ENCODE measurements at regions not wholly inside any gene's neighbourhood (a gene's known extent, or its start where the extent isn't known, plus 50 kb on each side); places are given as distances from the start of the nearest gene placed in this dataset.

- no peaks in the 10 kb centered on the region for H3K9me3 ChIP-seq
- TF ChIP-seq CTCF (IDR thresholded peaks at IDR 0.05), result no peak
- H3K27me3 ChIP-seq (replicated peaks; ENCODE audit: insufficient read depth), result no peaks in the 10 kb centered on the region
- H3K4me3 ChIP-seq, result no peak overlapping the region
- H3K4me1 ChIP-seq (ENCODE audit: control insufficient read depth in 1 of 2, low read depth in 2 of 2), result no peaks in the 10 kb centered on the region
- DNase-seq (ENCODE audit: low spot score), result no peak
- H3K36me3 ChIP-seq, result no peaks in the 10 kb centered on the region
- no peak for ATAC-seq (ENCODE audit: insufficient number of reproducible peaks, low FRiP score, low read depth)
- no peak overlapping the region for H3K27ac ChIP-seq
Observed at GRCh38 chr2:75328156-75328555, 128.8 kb upstream of the TACR1 start.

GRCh38 chr2:75327334-75327733, 128.0 kb upstream of the TACR1 start:
- no peak overlapping the region for H3K4me3 ChIP-seq
- H3K36me3 ChIP-seq, result no peaks in the 10 kb centered on the region
- H3K27ac ChIP-seq, result no peak overlapping the region
- H3K27me3 ChIP-seq (replicated peaks; ENCODE audit: insufficient read depth), result no peaks in the 10 kb centered on the region
- no peaks in the 10 kb centered on the region for H3K4me1 ChIP-seq (ENCODE audit: control insufficient read depth in 1 of 2, low read depth in 2 of 2)
- no peak for TF ChIP-seq CTCF (IDR thresholded peaks at IDR 0.05)
- DNase-seq (ENCODE audit: low spot score), result no peak
- H3K9me3 ChIP-seq, result no peaks in the 10 kb centered on the region
- no peak for ATAC-seq (ENCODE audit: insufficient number of reproducible peaks, low FRiP score, low read depth)

- H3K9me3 ChIP-seq, result no peaks in the 10 kb centered on the region
- no peak for TF ChIP-seq CTCF (IDR thresholded peaks at IDR 0.05)
- H3K27ac ChIP-seq, result no peak overlapping the region
- H3K4me3 ChIP-seq, result no peak overlapping the region
- H3K27me3 ChIP-seq (replicated peaks; ENCODE audit: insufficient read depth), result no peaks in the 10 kb centered on the region
- H3K4me1 ChIP-seq (ENCODE audit: control insufficient read depth in 1 of 2, low read depth in 2 of 2), result no peaks in the 10 kb centered on the region
- no peaks in the 10 kb centered on the region for H3K36me3 ChIP-seq
- no peak for ATAC-seq (ENCODE audit: insufficient number of reproducible peaks, low FRiP score, low read depth)
- DNase-seq (ENCODE audit: low spot score), result no peak
Observed at GRCh38 chr2:75326645-75327044, 127.3 kb upstream of the TACR1 start.

GRCh38 chr2:75325594-75325993, 126.3 kb upstream of the TACR1 start:
- ATAC-seq (ENCODE audit: insufficient number of reproducible peaks, low FRiP score, low read depth) (no peak), DNase-seq (ENCODE audit: low spot score) (no peak)
- H3K27me3 ChIP-seq (replicated peaks; ENCODE audit: insufficient read depth), result no peaks in the 10 kb centered on the region
- no peak overlapping the region for H3K4me3 ChIP-seq
- no peak overlapping the region for H3K27ac ChIP-seq
- no peaks in the 10 kb centered on the region for H3K4me1 ChIP-seq (ENCODE audit: control insufficient read depth in 1 of 2, low read depth in 2 of 2)
- H3K9me3 ChIP-seq, result no peaks in the 10 kb centered on the region
- TF ChIP-seq CTCF (IDR thresholded peaks at IDR 0.05), result no peak
- no peaks in the 10 kb centered on the region for H3K36me3 ChIP-seq

- ATAC-seq (ENCODE audit: insufficient number of reproducible peaks, low FRiP score, low read depth), result no peak
- no peak for DNase-seq (ENCODE audit: low spot score)
- H3K27ac ChIP-seq, result no peak overlapping the region
- no peaks in the 10 kb centered on the region for H3K36me3 ChIP-seq
- H3K4me1 ChIP-seq (ENCODE audit: control insufficient read depth in 1 of 2, low read depth in 2 of 2), result no peaks in the 10 kb centered on the region
- H3K27me3 ChIP-seq (replicated peaks; ENCODE audit: insufficient read depth), result no peaks in the 10 kb centered on the region
- no peaks in the 10 kb centered on the region for H3K9me3 ChIP-seq
- no peak overlapping the region for H3K4me3 ChIP-seq
- no peak for TF ChIP-seq CTCF (IDR thresholded peaks at IDR 0.05)
Observed at GRCh38 chr2:75324861-75325284, 125.6 kb upstream of the TACR1 start.

All from thoracic aorta (tissue), 2 donors.